H1 (cell line): ENCODE measurements at regions not wholly inside any gene's neighbourhood (a gene's known extent, or its start where the extent isn't known, plus 50 kb on each side); places are given as distances from the start of the nearest gene placed in this dataset.

Experiments used
- CTCF ChIA-PET: fragments of 300-600 bp; sonication (Branson Sonifier 250); formaldehyde crosslinking; loops from one replicate; lab custom pipeline; 2021; ENCODE audit not compliant: partially characterized antibody; lab: Charles Lee
- POLR2A ChIA-PET: fragments of 300-600 bp; sonication (Branson Sonifier 250); formaldehyde crosslinking; loops from one replicate; lab custom pipeline; 2021; ENCODE audit warnings: inconsistent platforms; ENCODE audit not compliant: partially characterized antibody; lab: Charles Lee
- DNase-seq, 2 experiments: peaks; one replicate each; pipeline versions ENCODE4 v3.0.0 to v3.0.0-alpha.2; 2010 to 2022; ENCODE audit warnings: low spot score in 2 of 2, low read depth in 1 of 2, mixed read lengths in 1 of 2
- FAIRE-seq: peaks from 2 replicates; lab custom pipeline; 2011; peaks lifted over from hg19 to GRCh38; lab: Jason Lieb, UNC
- H2AFZ ChIP-seq: 2 replicates; pipeline ENCODE4 v1.8.1; 2012; ENCODE audit warnings: low read length, inconsistent platforms
- H2AK5ac ChIP-seq: 2 replicates; pipeline ENCODE4 v1.6.1; 2013; ENCODE audit warnings: low read depth, low read length
- H2BK120ac ChIP-seq: replicated peaks from 2 replicates; pipeline ENCODE3; 2013; ENCODE audit warnings: low read depth, low read length, inconsistent platforms
- H2BK12ac ChIP-seq: 2 replicates; pipeline ENCODE4 v1.6.1; 2013; ENCODE audit warnings: low read depth, low read length
- H2BK15ac ChIP-seq: 2 replicates; pipeline ENCODE4 v1.6.1; 2013; ENCODE audit warnings: low read length
- H2BK20ac ChIP-seq: 2 replicates; pipeline ENCODE4 v1.6.1; 2013; ENCODE audit warnings: low read length
- H2BK5ac ChIP-seq: 2 replicates; pipeline ENCODE4 v1.6.1; 2013; ENCODE audit warnings: low read depth, low read length
- H3K14ac ChIP-seq: 2 replicates; pipeline ENCODE4 v1.6.1; 2013; ENCODE audit warnings: inconsistent platforms; ENCODE audit not compliant: insufficient read length
- H3K18ac ChIP-seq: 2 replicates; pipeline ENCODE4 v1.6.1; 2013; ENCODE audit warnings: low read length; ENCODE audit errors: extremely low read depth
- H3K23ac ChIP-seq: 2 replicates; pipeline ENCODE4 v1.6.1; 2013; ENCODE audit warnings: inconsistent platforms; ENCODE audit not compliant: insufficient read length
- H3K23me2 ChIP-seq: 2 replicates; pipeline ENCODE4 v1.6.1; 2013; ENCODE audit warnings: low read depth, low read length
- H3K27ac ChIP-seq: 2 replicates; pipeline ENCODE4 v1.6.1; 2011; ENCODE audit warnings: low read depth, low read length, inconsistent platforms
- H3K27me3 ChIP-seq, 4 experiments: replicated peaks in 1 of 4; 1 replicate in 1 of 4; 2 replicates in 3 of 4; pipeline versions ENCODE4 v1.6.1 to v1.8.1; 2011 to 2013; ENCODE audit warnings: low read length in 3 of 4, mild to moderate bottlenecking in 3 of 4, inconsistent platforms in 2 of 4, mixed read lengths in 2 of 4, moderate library complexity in 1 of 4; ENCODE audit not compliant: control insufficient read depth in 3 of 4, insufficient read depth in 3 of 4; ENCODE audit errors: extremely low read depth in 1 of 4
- H3K36me3 ChIP-seq, 4 experiments: 2 replicates each; pipeline versions ENCODE4 v1.6.1 to v1.8.1; 2011 to 2013; ENCODE audit warnings: mild to moderate bottlenecking in 4 of 4, low read length in 3 of 4, moderate library complexity in 2 of 4, control low read depth in 1 of 4, inconsistent platforms in 1 of 4; ENCODE audit not compliant: insufficient read depth in 4 of 4, control insufficient read depth in 2 of 4
- H3K4ac ChIP-seq: replicated peaks from 2 replicates; pipeline ENCODE3; 2013; ENCODE audit warnings: low read length, low read depth, mixed read lengths, inconsistent platforms; ENCODE audit not compliant: insufficient read length
- H3K4me1 ChIP-seq, 4 experiments: replicated peaks in 1 of 4; 1 replicate in 1 of 4; 2 replicates in 3 of 4; pipeline versions ENCODE4 v1.6.1 to v1.8.1; 2011 to 2013; ENCODE audit warnings: low read length in 3 of 4, inconsistent platforms in 2 of 4, mixed read lengths in 1 of 4; ENCODE audit not compliant: insufficient read depth in 4 of 4, control insufficient read depth in 3 of 4
- H3K4me2 ChIP-seq, 2 experiments: 2 replicates each; pipeline versions ENCODE4 v1.6.1 to v1.8.1; 2011 to 2013; ENCODE audit warnings: low read depth in 2 of 2, low read length in 2 of 2, control low read depth in 1 of 2, inconsistent platforms in 1 of 2, mild to moderate bottlenecking in 1 of 2; ENCODE audit not compliant: insufficient read depth in 1 of 2
- H3K4me3 ChIP-seq, 4 experiments: fragments of 200-600, 300-600 bp in 1 of 4; sonication (generic), shearing (Covaris generic), sonication (Bioruptor Twin) in 1 of 4; 2 replicates each; pipeline versions ENCODE4 v1.5.1 to v1.8.1; 2011 to 2016; ENCODE audit warnings: low read length in 4 of 4, low read depth in 3 of 4, control low read depth in 2 of 4, inconsistent platforms in 2 of 4, mild to moderate bottlenecking in 2 of 4, mixed read lengths in 1 of 4, moderate library complexity in 1 of 4; ENCODE audit not compliant: insufficient read depth in 2 of 4; ENCODE audit errors: extremely low read depth in 1 of 4
- H3K56ac ChIP-seq: replicated peaks from 2 replicates; pipeline ENCODE3; 2013; ENCODE audit warnings: low read depth, mild to moderate bottlenecking, mixed read lengths, low read length, inconsistent platforms; ENCODE audit not compliant: insufficient read length
- H3K79me1 ChIP-seq: 2 replicates; pipeline ENCODE4 v1.6.1; 2013; ENCODE audit warnings: low read depth, low read length, control low read depth
- H3K79me2 ChIP-seq, 2 experiments: 2 replicates each; pipeline versions ENCODE4 v1.6.1 to v1.8.1; 2012 to 2013; ENCODE audit warnings: low read length in 2 of 2, mild to moderate bottlenecking in 2 of 2, inconsistent platforms in 1 of 2; ENCODE audit not compliant: insufficient read depth in 2 of 2, control insufficient read depth in 1 of 2
- H3K9ac ChIP-seq, 4 experiments: replicated peaks in 1 of 4; 1 replicate in 1 of 4; 2 replicates in 3 of 4; pipeline versions ENCODE4 v1.6.1 to v1.8.1; 2011 to 2013; ENCODE audit warnings: low read depth in 3 of 4, low read length in 3 of 4, control low read depth in 2 of 4, mild to moderate bottlenecking in 2 of 4, moderate library complexity in 2 of 4, inconsistent platforms in 1 of 4; ENCODE audit errors: extremely low read depth in 1 of 4
- H3K9me3 ChIP-seq, 2 experiments: 2 replicates each; pipeline versions ENCODE4 v1.6.1 to v1.8.1; 2012 to 2013; ENCODE audit warnings: mild to moderate bottlenecking in 2 of 2, moderate library complexity in 2 of 2, control low read depth in 1 of 2, inconsistent platforms in 1 of 2, low read depth in 1 of 2, low read length in 1 of 2, mixed read lengths in 1 of 2; ENCODE audit not compliant: insufficient read depth in 2 of 2
- H4K20me1 ChIP-seq, 2 experiments: replicated peaks in 1 of 2; 2 replicates each; pipeline versions ENCODE3 to v1.8.1; 2011 to 2013; ENCODE audit warnings: inconsistent platforms in 2 of 2, low read length in 2 of 2, mild to moderate bottlenecking in 1 of 2; ENCODE audit not compliant: insufficient read depth in 2 of 2, control insufficient read depth in 1 of 2
- H4K5ac ChIP-seq: 2 replicates; pipeline ENCODE4 v1.6.1; 2013; ENCODE audit warnings: low read length, low read depth, mixed read lengths, inconsistent platforms; ENCODE audit not compliant: insufficient read length
- H4K8ac ChIP-seq: 2 replicates; pipeline ENCODE4 v1.8.0; 2013; ENCODE audit warnings: mild to moderate bottlenecking, moderate library complexity, low read length, inconsistent platforms; ENCODE audit not compliant: insufficient read depth; ENCODE audit errors: extremely low read depth
- H4K91ac ChIP-seq: replicated peaks from 2 replicates; pipeline ENCODE3; 2013; ENCODE audit warnings: low read length, mixed read lengths, inconsistent platforms; ENCODE audit not compliant: insufficient read length
- ASH2L ChIP-seq: fragments of 200-600, 300-600 bp; sonication (generic); IDR thresholded peaks from one replicate; pipeline ENCODE4 v1.7.1; 2017; ENCODE audit warnings: low read length
- BACH1 ChIP-seq: IDR thresholded peaks from 2 replicates; pipeline ENCODE4 v1.6.1; 2012; ENCODE audit warnings: low read length, improper control_type of control experiment
- BRCA1 ChIP-seq: IDR thresholded peaks from 2 replicates; pipeline ENCODE4 v1.6.1; 2012; ENCODE audit warnings: low read depth, low read length, improper control_type of control experiment
- CEBPB ChIP-seq: IDR thresholded peaks from 2 replicates; pipeline ENCODE4 v1.6.1; 2012; ENCODE audit warnings: low read depth, low read length
- KDM4A ChIP-seq: IDR thresholded peaks from one replicate; pipeline ENCODE4 v1.7.1; 2012; ENCODE audit warnings: low read depth, mild to moderate bottlenecking, moderate library complexity, low read length, inconsistent platforms; ENCODE audit not compliant: severe bottlenecking
- NANOG ChIP-seq: IDR thresholded peaks from 2 replicates; pipeline ENCODE4 v1.6.1; 2011; ENCODE audit warnings: low read length, low read depth, mild to moderate bottlenecking, inconsistent platforms; ENCODE audit not compliant: insufficient read depth, poor library complexity, severe bottlenecking
- RNF2 ChIP-seq: fragments of 200-900, 300-1000 bp; sonication (generic); IDR thresholded peaks from 2 replicates; pipeline ENCODE4 v1.7.1; 2016; ENCODE audit warnings: borderline replicate concordance, low read depth, mild to moderate bottlenecking, antibody characterized with exemption, low read length; ENCODE audit not compliant: poor library complexity, severe bottlenecking; ENCODE audit errors: missing control alignments
- SIN3A ChIP-seq, 2 experiments: IDR thresholded peaks in 1 of 2; conservative IDR thresholded peaks in 1 of 2; 2 replicates each; pipeline ENCODE4 v1.6.1; 2011 to 2012; ENCODE audit warnings: low read length in 2 of 2, improper control_type of control experiment in 1 of 2, low read depth in 1 of 2, mild to moderate bottlenecking in 1 of 2
- SRF ChIP-seq: IDR thresholded peaks from 2 replicates; pipeline ENCODE4 v1.6.1; 2011; ENCODE audit warnings: mild to moderate bottlenecking, low read depth, low read length, moderate library complexity
- SUZ12 ChIP-seq: fragments of 200-600 bp; sonication (generic); IDR thresholded peaks from 2 replicates; pipeline ENCODE4 v1.6.1; 2012; ENCODE audit warnings: mild to moderate bottlenecking, inconsistent platforms, low read length, moderate library complexity, mixed read lengths
- YY1 ChIP-seq: IDR thresholded peaks from 2 replicates; pipeline ENCODE4 v1.6.1; 2011; ENCODE audit warnings: low read depth, mild to moderate bottlenecking, low read length
- ZNF274 ChIP-seq: IDR thresholded peaks from 2 replicates; pipeline ENCODE4 v1.7.0; 2012; ENCODE audit warnings: low read length, borderline replicate concordance; ENCODE audit errors: extremely low read depth
- WGBS, 2 experiments: shearing (Covaris generic) in 1 of 2; methylation state at CpG; one replicate each; pipeline versions ENCODE4 v1.1.6 to v1.1.7; 2013 to 2015; ENCODE audit warnings: low lambda C conversion rate in 2 of 2, mixed read lengths in 2 of 2, inconsistent platforms in 1 of 2, low coverage in 1 of 2, missing lambda C conversion rate in 1 of 2; ENCODE audit not compliant: insufficient replicate concordance in 2 of 2, insufficient coverage in 1 of 2, insufficient read length in 1 of 2; ENCODE audit errors: extremely low coverage in 1 of 2, missing lambda C conversion rate in 1 of 2; 5-methylcytosine and 5-hydroxymethylcytosine counted together

GRCh38 chr4:152045807-152046571 is 285.2 kb upstream of the GATB start:
- 7% methylated on average over 35 of the region's 35 CpGs; no CpG with 5 or more reads in 1 of the 2 experiments for WGBS, 2 experiments
- H4K91ac ChIP-seq, result no peak overlapping the region
- no peak overlapping the region for H2AK5ac ChIP-seq
- H4K20me1 ChIP-seq, result no peaks in the 10 kb centered on the region
- H2BK120ac ChIP-seq, result peak overlapping the region; percentile 89
- ChIA-PET POLR2A (interaction anchor here (0.7 to 1.7 kb wide), 7 partner anchors 17 to 255 kb away, joined by 3 to 8 read pairs (median 3); no protein-coding TSS in a partner anchor), CTCF (interaction anchor here (0.8 to 1.9 kb wide), 27 partner anchors 11 to 622 kb away, joined by 3 to 7 read pairs (median 3); no protein-coding TSS in a partner anchor)
- 0 out of 2 replicates have a peak overlapping the region, but pooled peaks have one; percentile 44 for H2BK12ac ChIP-seq
- H3K27ac ChIP-seq, result no peak overlapping the region
- H4K8ac ChIP-seq, result peak overlapping the region; percentile 25; the same call in 1 of the 2 replicates
- no peaks in the 10 kb centered on the region for H3K79me2 ChIP-seq
- H3K9ac ChIP-seq, result peak overlapping the region in 3 of 4 experiments; percentile 34 to 38 (median 36); a peak in 2 of 7 replicates
- DNase-seq (peak; percentile 79 to 96), FAIRE-seq (peak; percentile 39)
- peak overlapping the region; percentile 51; the same call in 1 of the 2 replicates for H3K18ac ChIP-seq
- H3K4me1 ChIP-seq, result peaks cover 2 to 9% (median 7%) of the 10 kb centered on the region in 4 experiments; a peak in 4 of 7 replicates
- no peaks in the 10 kb centered on the region for H3K36me3 ChIP-seq
- H3K14ac ChIP-seq, result no peak overlapping the region
- peak overlapping the region; percentile 66; the same call in 1 of the 2 replicates for H2BK15ac ChIP-seq
- H3K56ac ChIP-seq, result no peak overlapping the region
- peak overlapping the region; percentile 79 for H2AFZ ChIP-seq
- peak overlapping the region; percentile 22 for H4K5ac ChIP-seq
- 0 out of 2 replicates have a peak, but pooled peaks cover 3% of the 10 kb centered on the region for H3K23me2 ChIP-seq
- no peaks in the 10 kb centered on the region for H3K9me3 ChIP-seq
- H3K23ac ChIP-seq, result no peak overlapping the region
- H2BK5ac ChIP-seq, result peak overlapping the region; percentile 84
- H2BK20ac ChIP-seq, result no peak overlapping the region
- no peaks in the 10 kb centered on the region for H3K79me1 ChIP-seq
- H3K27me3 ChIP-seq, result no peaks in the 10 kb centered on the region
- H3K4me3 ChIP-seq, result peak overlapping the region; percentile 22 to 60 (median 45)
- peak overlapping the region; percentile 66 to 67 for H3K4me2 ChIP-seq
- no peak overlapping the region for H3K4ac ChIP-seq
- TF ChIP-seq ZNF274 (no peak), CEBPB (no peak), SIN3A (conservative IDR thresholded peaks at IDR 0.05 in 1 of 2, IDR thresholded peaks at IDR 0.05 in 1 of 2; ENCODE audit: low read depth in 1 of 2, low read length in 2 of 2) (no peak), KDM4A (peak; percentile 69), YY1 (no peak), BRCA1 (no peak), RNF2 (no peak), ASH2L (peak; percentile 97), SUZ12 (no peak), NANOG (no peak), SRF (no peak), BACH1 (no peak)
